Neural progenitor cell (in vitro differentiated cells): ENCODE measurements at regions not wholly inside any gene's neighbourhood (a gene's known extent, or its start where the extent isn't known, plus 50 kb on each side); places are given as distances from the start of the nearest gene placed in this dataset.

Experiments
- EZH2 ChIP-seq: fragments of 200-600 bp; sonication (generic); IDR thresholded peaks from 2 replicates; pipeline ENCODE4 v1.6.1; 2017; ENCODE audit warnings: antibody characterized with exemption, mild to moderate bottlenecking, moderate library complexity
- EZH2phosphoT487 ChIP-seq: fragments of 200-600 bp; sonication (generic); IDR thresholded peaks from 2 replicates; pipeline ENCODE4 v1.6.1; 2017; ENCODE audit warnings: antibody characterized with exemption
- TF ChIP-seq, protein P1 (sequence below): fragments of 200-600 bp; sonication (generic); IDR thresholded peaks from 2 replicates; pipeline ENCODE4 v1.5.1; 2017; ENCODE audit warnings: antibody characterized with exemption, mild to moderate bottlenecking

- TF ChIP-seq, protein P1, sequence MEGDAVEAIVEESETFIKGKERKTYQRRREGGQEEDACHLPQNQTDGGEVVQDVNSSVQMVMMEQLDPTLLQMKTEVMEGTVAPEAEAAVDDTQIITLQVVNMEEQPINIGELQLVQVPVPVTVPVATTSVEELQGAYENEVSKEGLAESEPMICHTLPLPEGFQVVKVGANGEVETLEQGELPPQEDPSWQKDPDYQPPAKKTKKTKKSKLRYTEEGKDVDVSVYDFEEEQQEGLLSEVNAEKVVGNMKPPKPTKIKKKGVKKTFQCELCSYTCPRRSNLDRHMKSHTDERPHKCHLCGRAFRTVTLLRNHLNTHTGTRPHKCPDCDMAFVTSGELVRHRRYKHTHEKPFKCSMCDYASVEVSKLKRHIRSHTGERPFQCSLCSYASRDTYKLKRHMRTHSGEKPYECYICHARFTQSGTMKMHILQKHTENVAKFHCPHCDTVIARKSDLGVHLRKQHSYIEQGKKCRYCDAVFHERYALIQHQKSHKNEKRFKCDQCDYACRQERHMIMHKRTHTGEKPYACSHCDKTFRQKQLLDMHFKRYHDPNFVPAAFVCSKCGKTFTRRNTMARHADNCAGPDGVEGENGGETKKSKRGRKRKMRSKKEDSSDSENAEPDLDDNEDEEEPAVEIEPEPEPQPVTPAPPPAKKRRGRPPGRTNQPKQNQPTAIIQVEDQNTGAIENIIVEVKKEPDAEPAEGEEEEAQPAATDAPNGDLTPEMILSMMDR: no peak
- TF ChIP-seq EZH2phosphoT487: no peak
- no peak for TF ChIP-seq EZH2
Observed at GRCh38 chr9:75491533-75491932, 398.9 kb upstream of the PCSK5 start.
